ENCODE measurements at regions not wholly inside any gene's neighbourhood (a gene's known extent, or its start where the extent isn't known, plus 50 kb on each side); places are given as distances from the start of the nearest gene placed in this dataset.
"Not testable (repeated sequence)": the region's sequence is repeated elsewhere in the genome, so short reads cannot be mapped to it uniquely, and the experiment has no call there.

- TF ChIP-seq CTCF (IDR thresholded peaks at IDR 0.05; ENCODE audit: low read depth, low read length); POLR2A (IDR thresholded peaks at IDR 0.05; ENCODE audit: extremely low read depth, insufficient read length): not testable (repeated sequence)
Observed at GRCh38 chrX:40951407-40951806, 133.8 kb upstream of the USP9X start.

Data from NB4 (cell line).